Endothelial cell of umbilical vein (primary cell): ENCODE measurements at regions not wholly inside any gene's neighbourhood (a gene's known extent, or its start where the extent isn't known, plus 50 kb on each side); places are given as distances from the start of the nearest gene placed in this dataset.

Experiments
- BruUV-seq: library from RNA; stranded (reverse); fragments of 400-500 nt; replicated peaks from 2 replicates; lab custom pipeline; 2021; lab: Mats Ljungman, UMichigan
- CTCF ChIA-PET: fragments of 300-600, 350-600 bp; sonication (Branson Sonifier 250); formaldehyde crosslinking; loops from one replicate; lab custom pipeline; 2021; ENCODE audit warnings: antibody characterized with exemption, inconsistent platforms; lab: Charles Lee
- POLR2A ChIA-PET: fragments of 300-600, 350-600 bp; sonication (Branson Sonifier 250); formaldehyde crosslinking; loops from one replicate; lab custom pipeline; 2021; ENCODE audit warnings: antibody characterized with exemption, inconsistent platforms; lab: Charles Lee
- DNase-seq: peaks from one replicate; pipeline ENCODE4 v3.0.0-alpha.2; 2011; ENCODE audit warnings: low read depth, low spot score
- FAIRE-seq: peaks from 2 replicates; lab custom pipeline; 2011; peaks lifted over from hg19 to GRCh38; lab: Jason Lieb, UNC
- H2AFZ ChIP-seq: 2 replicates; pipeline ENCODE4 v1.6.0; 2012; ENCODE audit warnings: low read depth, low read length, control low read depth, inconsistent platforms
- H3K27ac ChIP-seq: 2 replicates; pipeline ENCODE4 v1.5.1; 2011; ENCODE audit warnings: low read depth, mild to moderate bottlenecking, control low read depth, low read length, moderate library complexity; ENCODE audit not compliant: insufficient read depth
- H3K27me3 ChIP-seq, 2 experiments: 2 replicates each; pipeline versions ENCODE4 v1.6.0 to v1.6.1; 2011; ENCODE audit warnings: low read length in 2 of 2, mixed read lengths in 1 of 2; ENCODE audit not compliant: control insufficient read depth in 2 of 2, insufficient read depth in 2 of 2
- H3K36me3 ChIP-seq, 2 experiments: 2 replicates in 1 of 2; 3 replicates in 1 of 2; pipeline ENCODE4 v1.5.1; 2011; ENCODE audit warnings: low read length in 2 of 2, mild to moderate bottlenecking in 1 of 2, moderate library complexity in 1 of 2; ENCODE audit not compliant: control insufficient read depth in 2 of 2, insufficient read depth in 2 of 2; ENCODE audit errors: extremely low read depth in 1 of 2
- H3K4me1 ChIP-seq: 3 replicates; pipeline ENCODE4 v1.5.1; 2011; ENCODE audit warnings: mild to moderate bottlenecking, low read length; ENCODE audit not compliant: control insufficient read depth, insufficient read depth; ENCODE audit errors: extremely low read depth
- H3K4me2 ChIP-seq: 2 replicates; pipeline ENCODE4 v1.6.1; 2011; ENCODE audit warnings: low read length, control low read depth, mixed read lengths; ENCODE audit not compliant: insufficient read depth
- H3K4me3 ChIP-seq, 3 experiments: fragments of 200-600 bp in 1 of 3; sonication (generic), shearing (Covaris generic) in 1 of 3; replicated peaks in 1 of 3; 2 replicates each; pipeline ENCODE4 v1.5.1; 2011 to 2016; ENCODE audit warnings: control low read depth in 3 of 3, low read length in 3 of 3, mild to moderate bottlenecking in 2 of 3, inconsistent platforms in 1 of 3, low read depth in 1 of 3, moderate library complexity in 1 of 3; ENCODE audit not compliant: insufficient read depth in 1 of 3
- H3K79me2 ChIP-seq: 2 replicates; pipeline ENCODE4 v1.6.0; 2012; ENCODE audit warnings: low read length, inconsistent platforms; ENCODE audit not compliant: control insufficient read depth, insufficient read depth
- H3K9ac ChIP-seq: replicated peaks from 2 replicates; pipeline ENCODE3; 2011; ENCODE audit warnings: low read length, control low read depth; ENCODE audit not compliant: insufficient read depth; ENCODE audit errors: extremely low read depth
- H3K9me1 ChIP-seq: replicated peaks from 3 replicates; pipeline ENCODE4 v1.6.0; 2011; ENCODE audit warnings: mild to moderate bottlenecking, low read length; ENCODE audit not compliant: control insufficient read depth, insufficient read depth; ENCODE audit errors: extremely low read depth
- H3K9me3 ChIP-seq: replicated peaks from 2 replicates; pipeline ENCODE4 v1.5.1; 2012; ENCODE audit warnings: low read length, inconsistent platforms; ENCODE audit not compliant: control insufficient read depth, insufficient read depth
- H4K20me1 ChIP-seq: replicated peaks from 2 replicates; pipeline ENCODE3; 2011; ENCODE audit warnings: mild to moderate bottlenecking, low read length; ENCODE audit not compliant: control insufficient read depth, insufficient read depth; ENCODE audit errors: extremely low read depth
- CTCF ChIP-seq, 2 donors: IDR thresholded peaks; 1 replicate in 1 of 2; 2 replicates in 1 of 2; pipeline ENCODE4 v1.5.1; 2011; ENCODE audit warnings: low read length in 2 of 2, mild to moderate bottlenecking in 2 of 2, moderate library complexity in 2 of 2, control low read depth in 1 of 2, inconsistent platforms in 1 of 2, low read depth in 1 of 2; ENCODE audit not compliant: insufficient read depth in 1 of 2; ENCODE audit errors: extremely low read depth in 1 of 2
- FOS ChIP-seq: IDR thresholded peaks from 2 replicates; pipeline ENCODE4 v1.6.1; 2011; ENCODE audit warnings: mild to moderate bottlenecking, low read length, moderate library complexity, borderline replicate concordance; ENCODE audit not compliant: insufficient read depth
- GATA2 ChIP-seq: IDR thresholded peaks from 2 replicates; pipeline ENCODE4 v1.7.0; 2011; ENCODE audit warnings: low read depth, mild to moderate bottlenecking, moderate library complexity, mixed read lengths, low read length; ENCODE audit not compliant: insufficient read length, insufficient read depth
- JUN ChIP-seq: IDR thresholded peaks from 2 replicates; pipeline ENCODE4 v1.6.1; 2011; ENCODE audit warnings: borderline replicate concordance, low read depth; ENCODE audit not compliant: insufficient read length, insufficient read depth
- MAX ChIP-seq: IDR thresholded peaks from 2 replicates; pipeline ENCODE4 v1.6.1; 2011; ENCODE audit not compliant: insufficient read depth, insufficient read length
- MYC ChIP-seq: IDR thresholded peaks from one replicate; pipeline ENCODE4 v1.6.1; 2011; ENCODE audit warnings: mild to moderate bottlenecking, low read depth, low read length
- POLR2A ChIP-seq: IDR thresholded peaks from 2 replicates; pipeline ENCODE4 v1.6.1; 2012; ENCODE audit warnings: low read depth, mild to moderate bottlenecking, control low read depth, low read length
- POLR2AphosphoS5 ChIP-seq: IDR thresholded peaks from 2 replicates; pipeline ENCODE4 v1.6.1; 2012; ENCODE audit warnings: low read depth, mild to moderate bottlenecking, control low read depth, low read length, moderate library complexity; ENCODE audit not compliant: insufficient read depth
- dilution Hi-C: fragments of 300-500 bp; cut with MboI; formaldehyde crosslinking; loops from one replicate; pipeline ENCODE4 v1.15.0; 2019; ENCODE audit warnings: low sequenced_read_pairs; ENCODE audit not compliant: extremely low pct_ligation_motif_present
- intact Hi-C: fragments of 100-400 bp; cut with micrococcal nuclease; formaldehyde crosslinking; loops from one replicate; pipeline ENCODE4 v1.10.0; 2022

GRCh38 chr18:1014509-1014908 lies 109.8 kb downstream of the ADCYAP1 start:
- FAIRE-seq: no peak
- no peaks in the 10 kb centered on the region for H4K20me1 ChIP-seq
- H2AFZ ChIP-seq: no peak overlapping the region
- intact Hi-C loops (no loop called here), dilution Hi-C loops (no loop called here)
- H3K9ac ChIP-seq: no peak overlapping the region
- no peaks in the 10 kb centered on the region for H3K79me2 ChIP-seq
- no peaks in the 10 kb centered on the region for H3K9me1 ChIP-seq
- H3K4me3 ChIP-seq: no peak overlapping the region
- no peaks in the 10 kb centered on the region for H3K9me3 ChIP-seq
- H3K4me1 ChIP-seq: no peaks in the 10 kb centered on the region
- H3K27me3 ChIP-seq: no peaks in the 10 kb centered on the region
- no peaks in the 10 kb centered on the region for H3K36me3 ChIP-seq
- DNase-seq: no peak
- H3K4me2 ChIP-seq: no peak overlapping the region
- CTCF ChIA-PET: interaction anchor here (1.0 to 1.7 kb wide), 2 partner anchors 12 to 53 kb away, joined by 4 to 6 read pairs; no protein-coding TSS in a partner anchor
- POLR2A ChIA-PET: no interaction called here
- TF ChIP-seq POLR2AphosphoS5 (no peak), CTCF (IDR thresholded peaks at IDR 0.05; ENCODE audit: extremely low read depth in 1 of 2, insufficient read depth in 1 of 2, low read depth in 1 of 2, low read length in 2 of 2) (no peak), FOS (no peak), JUN (no peak), MAX (no peak), POLR2A (no peak), GATA2 (no peak), MYC (no peak)
- no TSS peak for BruUV-seq
- no peak overlapping the region for H3K27ac ChIP-seq
